ENCODE measurements at regions not wholly inside any gene's neighbourhood (a gene's known extent, or its start where the extent isn't known, plus 50 kb on each side); places are given as distances from the start of the nearest gene placed in this dataset.

DNA sequence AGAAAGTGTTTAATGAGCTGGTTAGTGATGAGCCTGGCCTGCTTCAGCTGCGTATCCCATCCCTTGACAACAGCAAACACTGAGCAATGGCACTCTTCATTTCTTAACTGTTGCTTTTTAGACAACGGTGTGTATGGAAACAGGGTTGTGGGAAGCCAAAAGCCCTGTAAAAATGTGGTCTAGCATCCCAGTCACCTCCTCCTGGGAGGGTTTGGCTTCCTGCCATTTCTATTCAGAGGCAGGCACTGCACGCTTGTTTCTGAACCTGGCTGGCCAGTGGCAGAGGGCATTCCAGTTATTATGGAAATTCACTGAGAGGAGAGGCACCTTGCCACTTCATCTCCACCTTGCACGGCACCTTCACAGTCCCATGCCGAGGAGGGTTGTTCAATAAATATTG, 123.0 kb upstream of the ADARB2 start:
- Histone ChIP-seq H3K9me3 (ENCODE audit: low read depth) (no peaks in the 10 kb centered on the region), H3K27ac (no peak overlapping the region), H2AFZ (no peak overlapping the region), H3K79me2 (no peaks in the 10 kb centered on the region), H3K36me3 (replicated peaks; ENCODE audit: insufficient read depth, low read depth) (no peaks in the 10 kb centered on the region), H3K4me2 (no peak overlapping the region), H3K27me3 (no peaks in the 10 kb centered on the region), H3K4me3 (no peak overlapping the region), H3K9me2 (replicated peaks; ENCODE audit: insufficient read depth) (no peaks in the 10 kb centered on the region), H4K20me1 (ENCODE audit: insufficient read depth, poor library complexity, severe bottlenecking) (no peaks in the 10 kb centered on the region), H3K4me1 (ENCODE audit: insufficient read depth) (no peaks in the 10 kb centered on the region)
- WGBS (ENCODE audit: low lambda C conversion rate, missing lambda C conversion rate), result 73% methylated on average over 5 of the region's 5 CpGs
- no peak for DNase-seq (ENCODE audit: low spot score)
- TF ChIP-seq EZH2phosphoT487 (IDR thresholded peaks at IDR 0.05; ENCODE audit: low read depth, severe bottlenecking, unreplicated experiment), result no peak
- TF ChIP-seq, protein P1, sequence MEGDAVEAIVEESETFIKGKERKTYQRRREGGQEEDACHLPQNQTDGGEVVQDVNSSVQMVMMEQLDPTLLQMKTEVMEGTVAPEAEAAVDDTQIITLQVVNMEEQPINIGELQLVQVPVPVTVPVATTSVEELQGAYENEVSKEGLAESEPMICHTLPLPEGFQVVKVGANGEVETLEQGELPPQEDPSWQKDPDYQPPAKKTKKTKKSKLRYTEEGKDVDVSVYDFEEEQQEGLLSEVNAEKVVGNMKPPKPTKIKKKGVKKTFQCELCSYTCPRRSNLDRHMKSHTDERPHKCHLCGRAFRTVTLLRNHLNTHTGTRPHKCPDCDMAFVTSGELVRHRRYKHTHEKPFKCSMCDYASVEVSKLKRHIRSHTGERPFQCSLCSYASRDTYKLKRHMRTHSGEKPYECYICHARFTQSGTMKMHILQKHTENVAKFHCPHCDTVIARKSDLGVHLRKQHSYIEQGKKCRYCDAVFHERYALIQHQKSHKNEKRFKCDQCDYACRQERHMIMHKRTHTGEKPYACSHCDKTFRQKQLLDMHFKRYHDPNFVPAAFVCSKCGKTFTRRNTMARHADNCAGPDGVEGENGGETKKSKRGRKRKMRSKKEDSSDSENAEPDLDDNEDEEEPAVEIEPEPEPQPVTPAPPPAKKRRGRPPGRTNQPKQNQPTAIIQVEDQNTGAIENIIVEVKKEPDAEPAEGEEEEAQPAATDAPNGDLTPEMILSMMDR (IDR thresholded peaks at IDR 0.05; ENCODE audit: poor library complexity), result no peak
- no peak for TF ChIP-seq EZH2 (IDR thresholded peaks at IDR 0.05; ENCODE audit: borderline replicate concordance)

DNA sequence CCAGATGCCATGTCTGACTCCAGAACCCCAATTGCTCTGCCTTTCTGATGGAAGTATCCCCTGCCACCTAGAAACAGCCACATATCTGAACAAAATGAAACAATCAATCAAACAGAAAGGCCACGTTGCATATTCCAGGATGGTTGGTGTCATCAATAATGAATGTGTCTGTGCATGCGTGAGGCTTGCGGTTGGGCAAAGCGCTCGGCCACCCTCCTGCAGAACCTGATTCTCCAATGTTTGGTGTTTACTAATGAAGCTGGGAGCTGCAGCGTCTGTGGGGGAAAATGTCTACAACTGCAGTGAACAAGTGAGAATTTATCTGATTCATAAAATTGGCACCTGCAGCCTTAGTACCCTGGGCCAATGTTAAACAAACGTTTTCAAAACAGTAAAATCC, 121.2 kb upstream of the ADARB2 start:
- no peak overlapping the region for H3K27ac ChIP-seq
- no peak overlapping the region for H3K4me2 ChIP-seq
- no peaks in the 10 kb centered on the region for H3K79me2 ChIP-seq
- H3K4me3 ChIP-seq, result no peak overlapping the region
- no peaks in the 10 kb centered on the region for H3K9me3 ChIP-seq (ENCODE audit: low read depth)
- no peaks in the 10 kb centered on the region for H3K27me3 ChIP-seq
- TF ChIP-seq EZH2phosphoT487 (IDR thresholded peaks at IDR 0.05; ENCODE audit: low read depth, severe bottlenecking, unreplicated experiment) (no peak), EZH2 (IDR thresholded peaks at IDR 0.05; ENCODE audit: borderline replicate concordance) (no peak)
- H3K9me2 ChIP-seq (replicated peaks; ENCODE audit: insufficient read depth), result no peaks in the 10 kb centered on the region
- H2AFZ ChIP-seq, result no peak overlapping the region
- no peaks in the 10 kb centered on the region for H3K36me3 ChIP-seq (replicated peaks; ENCODE audit: insufficient read depth, low read depth)
- no peaks in the 10 kb centered on the region for H4K20me1 ChIP-seq (ENCODE audit: insufficient read depth, poor library complexity, severe bottlenecking)
- WGBS (ENCODE audit: low lambda C conversion rate, missing lambda C conversion rate), result 68% methylated on average over 7 of the region's 7 CpGs
- no peaks in the 10 kb centered on the region for H3K4me1 ChIP-seq (ENCODE audit: insufficient read depth)
- DNase-seq (ENCODE audit: low spot score), result no peak

DNA sequence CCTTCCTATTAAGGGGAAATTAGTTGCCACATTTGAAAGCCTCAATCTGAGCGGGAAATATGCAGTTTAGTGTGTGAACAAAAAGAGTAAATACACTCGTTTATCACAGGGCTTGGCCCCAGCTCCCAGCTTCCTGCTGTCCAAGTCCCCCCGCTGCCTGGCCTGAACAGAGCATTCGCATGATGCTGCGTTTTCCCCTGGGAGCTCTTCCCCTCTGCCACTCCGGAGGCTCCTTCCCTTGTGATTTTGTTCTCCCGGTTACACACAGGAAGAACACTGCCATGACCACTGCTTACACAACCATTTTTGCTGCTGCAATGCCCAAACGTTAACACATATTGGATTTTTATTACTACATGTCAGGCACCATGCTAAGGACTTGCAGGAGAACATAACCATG, 120.7 kb upstream of the ADARB2 start:
- Histone ChIP-seq H4K20me1 (ENCODE audit: insufficient read depth, poor library complexity, severe bottlenecking) (no peaks in the 10 kb centered on the region), H3K4me1 (ENCODE audit: insufficient read depth) (no peaks in the 10 kb centered on the region), H3K9me2 (replicated peaks; ENCODE audit: insufficient read depth) (no peaks in the 10 kb centered on the region), H3K27ac (no peak overlapping the region), H3K36me3 (replicated peaks; ENCODE audit: insufficient read depth, low read depth) (no peaks in the 10 kb centered on the region), H3K4me2 (no peak overlapping the region), H3K27me3 (no peaks in the 10 kb centered on the region), H2AFZ (no peak overlapping the region), H3K79me2 (no peaks in the 10 kb centered on the region), H3K4me3 (no peak overlapping the region), H3K9me3 (ENCODE audit: low read depth) (no peaks in the 10 kb centered on the region)
- no peak for DNase-seq (ENCODE audit: low spot score)
- TF ChIP-seq, protein P1 (IDR thresholded peaks at IDR 0.05; ENCODE audit: poor library complexity), result no peak
- no peak for TF ChIP-seq EZH2 (IDR thresholded peaks at IDR 0.05; ENCODE audit: borderline replicate concordance)
- no peak for TF ChIP-seq EZH2phosphoT487 (IDR thresholded peaks at IDR 0.05; ENCODE audit: low read depth, severe bottlenecking, unreplicated experiment)
- WGBS (ENCODE audit: low lambda C conversion rate, missing lambda C conversion rate), result 83% methylated on average over 8 of the region's 8 CpGs

DNA sequence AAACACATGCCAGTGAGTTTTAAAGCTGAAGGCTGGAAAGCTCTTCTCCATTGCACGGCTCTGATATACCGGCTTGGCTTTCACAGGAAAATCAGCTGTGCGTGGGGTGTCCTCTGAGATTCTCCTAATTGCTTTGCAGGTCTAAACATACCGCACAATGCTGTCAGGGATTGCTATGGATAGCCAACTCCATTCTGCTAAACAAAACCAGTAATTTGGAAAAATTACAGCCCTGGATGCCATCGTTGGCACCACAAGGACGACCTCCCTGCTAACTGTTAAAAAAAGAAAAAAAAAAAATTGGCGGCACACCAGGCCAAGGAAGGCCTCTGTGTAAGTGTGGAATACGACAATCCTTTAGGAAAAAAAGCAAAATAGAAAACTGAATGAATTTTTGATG, 118.6 kb upstream of the ADARB2 start:
- Histone ChIP-seq H3K79me2 (no peaks in the 10 kb centered on the region), H3K4me3 (no peak overlapping the region), H3K9me3 (ENCODE audit: low read depth) (no peaks in the 10 kb centered on the region), H4K20me1 (ENCODE audit: insufficient read depth, poor library complexity, severe bottlenecking) (no peaks in the 10 kb centered on the region), H2AFZ (no peak overlapping the region), H3K27me3 (no peaks in the 10 kb centered on the region), H3K9me2 (replicated peaks; ENCODE audit: insufficient read depth) (no peaks in the 10 kb centered on the region), H3K36me3 (replicated peaks; ENCODE audit: insufficient read depth, low read depth) (no peaks in the 10 kb centered on the region), H3K4me1 (ENCODE audit: insufficient read depth) (no peaks in the 10 kb centered on the region), H3K4me2 (no peak overlapping the region), H3K27ac (no peak overlapping the region)
- TF ChIP-seq, protein P1 (IDR thresholded peaks at IDR 0.05; ENCODE audit: poor library complexity), result no peak
- no peak for TF ChIP-seq EZH2 (IDR thresholded peaks at IDR 0.05; ENCODE audit: borderline replicate concordance)
- WGBS (ENCODE audit: low lambda C conversion rate, missing lambda C conversion rate), result 80% methylated on average over 8 of the region's 8 CpGs
- no peak for DNase-seq (ENCODE audit: low spot score)
